ENCODE measurements at regions not wholly inside any gene's neighbourhood (a gene's known extent, or its start where the extent isn't known, plus 50 kb on each side); places are given as distances from the start of the nearest gene placed in this dataset.

DNA sequence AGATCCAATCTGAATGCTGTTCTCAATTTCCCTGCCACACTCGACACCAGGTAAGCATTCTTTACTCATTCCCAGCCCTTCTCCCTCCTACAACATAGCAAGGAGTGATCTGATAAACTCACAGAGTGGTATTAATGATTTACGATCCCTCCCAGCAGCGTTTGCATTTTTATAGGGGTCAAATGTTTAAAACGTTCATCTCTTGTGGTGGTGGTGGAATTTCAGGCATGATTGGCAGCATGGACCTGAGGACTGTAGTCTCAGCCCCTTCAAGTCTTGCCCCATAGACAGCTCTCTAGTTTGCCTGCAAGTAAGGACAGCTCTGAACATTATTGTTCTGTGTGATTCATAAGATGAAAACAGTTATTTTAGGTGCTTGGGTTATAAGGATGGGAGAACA, 565.7 kb downstream of the EFNB2 start:
- no peak for DNase-seq (ENCODE audit: low read depth)
- no peak overlapping the region for H3K4me3 ChIP-seq (ENCODE audit: control insufficient read depth, low read depth, low read length)
- TF ChIP-seq, protein P1, sequence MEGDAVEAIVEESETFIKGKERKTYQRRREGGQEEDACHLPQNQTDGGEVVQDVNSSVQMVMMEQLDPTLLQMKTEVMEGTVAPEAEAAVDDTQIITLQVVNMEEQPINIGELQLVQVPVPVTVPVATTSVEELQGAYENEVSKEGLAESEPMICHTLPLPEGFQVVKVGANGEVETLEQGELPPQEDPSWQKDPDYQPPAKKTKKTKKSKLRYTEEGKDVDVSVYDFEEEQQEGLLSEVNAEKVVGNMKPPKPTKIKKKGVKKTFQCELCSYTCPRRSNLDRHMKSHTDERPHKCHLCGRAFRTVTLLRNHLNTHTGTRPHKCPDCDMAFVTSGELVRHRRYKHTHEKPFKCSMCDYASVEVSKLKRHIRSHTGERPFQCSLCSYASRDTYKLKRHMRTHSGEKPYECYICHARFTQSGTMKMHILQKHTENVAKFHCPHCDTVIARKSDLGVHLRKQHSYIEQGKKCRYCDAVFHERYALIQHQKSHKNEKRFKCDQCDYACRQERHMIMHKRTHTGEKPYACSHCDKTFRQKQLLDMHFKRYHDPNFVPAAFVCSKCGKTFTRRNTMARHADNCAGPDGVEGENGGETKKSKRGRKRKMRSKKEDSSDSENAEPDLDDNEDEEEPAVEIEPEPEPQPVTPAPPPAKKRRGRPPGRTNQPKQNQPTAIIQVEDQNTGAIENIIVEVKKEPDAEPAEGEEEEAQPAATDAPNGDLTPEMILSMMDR (conservative IDR thresholded peaks at IDR 0.05; ENCODE audit: control insufficient read depth, insufficient read depth, low read depth, low read length), result no peak

- TF ChIP-seq, protein P1 (conservative IDR thresholded peaks at IDR 0.05; ENCODE audit: control insufficient read depth, insufficient read depth, low read depth, low read length), result no peak
- no peak for DNase-seq (ENCODE audit: low read depth)
- no peak overlapping the region for H3K4me3 ChIP-seq (ENCODE audit: control insufficient read depth, low read depth, low read length)
Observed at GRCh38 chr13:105965910-105966309, 569.6 kb downstream of the EFNB2 start.

GRCh38 chr13:105962080-105962479, 573.4 kb downstream of the EFNB2 start:
- TF ChIP-seq, protein P1 (conservative IDR thresholded peaks at IDR 0.05; ENCODE audit: control insufficient read depth, insufficient read depth, low read depth, low read length), result no peak
- no peak for DNase-seq (ENCODE audit: low read depth)
- H3K4me3 ChIP-seq (ENCODE audit: control insufficient read depth, low read depth, low read length), result no peak overlapping the region

- no peak overlapping the region for H3K4me3 ChIP-seq (ENCODE audit: control insufficient read depth, low read depth, low read length)
- no peak for DNase-seq (ENCODE audit: low read depth)
- TF ChIP-seq, protein P1 (conservative IDR thresholded peaks at IDR 0.05; ENCODE audit: control insufficient read depth, insufficient read depth, low read depth, low read length), result no peak
Observed at GRCh38 chr13:105961438-105961837, 574.0 kb downstream of the EFNB2 start.

GRCh38 chr13:105960326-105960725, 575.1 kb downstream of the EFNB2 start:
- TF ChIP-seq, protein P1 (conservative IDR thresholded peaks at IDR 0.05; ENCODE audit: control insufficient read depth, insufficient read depth, low read depth, low read length), result no peak
- H3K4me3 ChIP-seq (ENCODE audit: control insufficient read depth, low read depth, low read length), result no peak overlapping the region

DNA sequence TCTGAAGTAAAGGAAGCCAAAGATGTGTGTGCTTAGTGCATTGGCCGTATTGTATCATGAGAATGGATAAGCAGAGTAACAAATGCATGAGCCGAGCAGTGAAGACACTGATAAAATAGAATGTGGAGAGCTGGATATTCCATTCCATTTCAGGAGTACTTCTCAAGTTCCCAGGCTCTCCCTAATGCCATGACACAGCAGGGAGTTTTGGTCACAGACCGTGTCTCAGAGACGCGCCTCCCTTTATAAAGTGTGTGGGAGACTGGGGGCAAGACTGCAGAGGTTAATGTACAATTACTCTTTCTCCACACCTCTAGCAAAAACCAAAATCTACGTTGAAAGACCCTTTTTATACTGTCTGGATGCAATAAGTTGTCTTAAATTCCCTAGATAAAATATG, 575.6 kb downstream of the EFNB2 start:
- no peak for DNase-seq (ENCODE audit: low read depth)
- TF ChIP-seq, protein P1 (conservative IDR thresholded peaks at IDR 0.05; ENCODE audit: control insufficient read depth, insufficient read depth, low read depth, low read length), result no peak
- H3K4me3 ChIP-seq (ENCODE audit: control insufficient read depth, low read depth, low read length), result no peak overlapping the region

More at GRCh38 chr13:105960326-105960725, 575.1 kb downstream of the EFNB2 start:
- no peak for DNase-seq (ENCODE audit: low read depth)
